ENCODE measurements at regions not wholly inside any gene's neighbourhood (a gene's known extent, or its start where the extent isn't known, plus 50 kb on each side); places are given as distances from the start of the nearest gene placed in this dataset.
"Not testable (repeated sequence)": the region's sequence is repeated elsewhere in the genome, so short reads cannot be mapped to it uniquely, and the experiment has no call there.

DNA sequence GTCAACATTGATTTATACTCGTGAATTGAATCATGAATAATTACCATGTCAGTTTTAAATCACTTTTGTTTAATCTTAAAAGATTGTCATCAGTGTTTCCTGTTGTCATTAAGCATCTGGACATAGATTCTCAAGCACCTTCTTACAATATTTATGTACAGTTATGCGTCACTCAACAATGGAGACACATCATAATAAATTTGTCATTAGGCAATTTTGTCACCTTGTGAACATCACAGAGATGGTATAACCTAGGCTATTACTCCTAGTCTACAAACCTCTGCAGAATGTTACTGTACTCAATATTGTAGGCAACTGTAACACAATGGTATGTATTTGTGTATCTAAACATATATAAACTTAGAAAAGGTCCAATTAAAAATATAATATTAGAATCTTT is 2130.9 kb upstream of the PCDH20 start:
- no peak for DNase-seq

DNA sequence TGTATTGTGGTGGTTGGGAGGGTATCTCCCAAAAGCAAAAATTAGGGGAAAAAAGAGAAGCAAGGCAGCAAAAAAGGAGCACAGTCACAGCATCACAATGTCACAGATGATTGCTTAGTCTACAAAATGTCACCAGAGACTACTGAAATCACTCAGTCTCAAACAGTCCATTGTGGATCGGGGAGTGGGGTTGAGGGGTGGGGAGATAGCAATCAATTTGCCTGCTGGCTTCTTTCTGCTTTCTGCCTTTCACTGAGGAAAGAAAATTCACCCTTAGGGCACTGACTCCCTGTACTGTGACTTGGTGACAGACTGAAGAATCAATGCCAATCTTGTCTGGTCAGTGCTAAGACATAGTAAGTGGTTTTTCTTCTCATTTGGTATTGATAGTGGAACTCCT is 2127.1 kb upstream of the PCDH20 start:
- DNase-seq, result no peak

DNA sequence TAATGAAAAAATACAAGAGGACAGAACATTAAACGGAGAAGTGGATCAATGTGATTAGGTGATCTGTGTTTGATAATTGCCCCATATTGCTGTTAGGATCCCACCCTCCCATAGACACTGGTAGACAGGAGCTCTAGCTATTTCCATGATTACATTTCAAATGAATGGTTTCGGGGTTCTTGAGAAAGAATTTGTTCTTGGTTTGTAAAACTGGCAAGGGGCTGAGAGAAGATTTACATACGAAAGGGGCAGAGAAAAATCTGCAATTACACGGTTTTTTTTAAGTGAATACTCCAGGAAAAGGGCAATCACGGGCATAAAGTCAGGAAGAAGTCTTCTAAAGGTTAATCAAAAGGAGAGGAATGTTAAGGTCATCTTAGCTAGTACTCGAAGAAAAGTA is 2125.7 kb upstream of the PCDH20 start:
- no peak for DNase-seq

DNA sequence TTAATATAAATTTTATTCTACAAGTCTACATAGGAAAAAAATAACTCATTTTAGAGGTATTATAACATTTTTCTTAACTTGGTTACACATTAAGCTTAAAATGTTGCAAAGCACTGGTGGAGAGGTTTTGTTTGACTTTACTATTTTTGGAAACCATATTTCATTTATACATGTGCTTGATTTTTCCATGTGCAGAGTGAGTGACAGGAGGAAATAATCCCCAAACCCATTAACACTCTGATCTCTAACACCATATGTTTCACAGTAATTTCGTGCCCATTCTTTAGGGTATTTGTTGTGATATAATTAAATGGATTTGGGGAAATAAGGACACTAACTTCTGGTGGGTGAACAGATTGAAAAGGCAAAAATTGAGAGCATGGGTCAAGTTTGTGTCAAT is 2124.4 kb upstream of the PCDH20 start:
- no peak for DNase-seq

DNA sequence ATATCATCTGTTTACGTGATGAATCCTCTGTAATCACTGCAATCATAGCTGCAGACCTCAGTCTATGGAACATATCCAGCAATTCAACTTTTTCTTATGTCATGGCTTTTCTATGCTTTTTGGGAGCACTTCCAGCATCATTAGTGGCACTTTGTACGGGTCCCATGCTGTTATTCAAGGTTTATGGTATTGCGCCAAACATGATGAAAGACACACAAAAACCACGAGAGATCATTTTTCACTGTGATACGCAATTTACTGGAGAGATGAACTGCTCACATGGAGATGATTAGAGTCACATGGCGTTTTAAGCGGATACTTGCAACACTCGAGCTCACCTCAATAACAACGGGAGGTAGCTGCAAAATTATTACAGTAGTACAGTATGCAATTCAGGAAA is 2101.7 kb upstream of the PCDH20 start:
- DNase-seq, result no peak

DNA sequence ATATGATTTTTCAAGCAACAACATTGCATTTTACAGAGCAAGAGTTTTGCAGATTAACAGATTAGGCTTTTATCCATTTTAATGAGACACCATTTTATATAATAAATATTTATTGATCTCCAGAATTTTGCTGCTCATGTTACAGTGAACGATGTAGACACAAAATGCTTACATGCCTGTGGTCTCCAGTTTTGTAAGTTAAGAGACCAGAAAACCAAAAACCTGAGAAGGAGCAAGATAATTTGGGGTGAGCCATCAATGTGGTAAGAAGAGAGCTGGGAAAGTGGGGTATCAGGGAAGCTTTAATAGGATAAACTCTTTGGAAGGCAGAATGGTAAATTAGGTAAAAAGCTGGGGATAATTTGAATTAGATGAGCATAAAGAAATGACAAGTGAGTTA is 2100.5 kb upstream of the PCDH20 start:
- DNase-seq, result no peak

DNA sequence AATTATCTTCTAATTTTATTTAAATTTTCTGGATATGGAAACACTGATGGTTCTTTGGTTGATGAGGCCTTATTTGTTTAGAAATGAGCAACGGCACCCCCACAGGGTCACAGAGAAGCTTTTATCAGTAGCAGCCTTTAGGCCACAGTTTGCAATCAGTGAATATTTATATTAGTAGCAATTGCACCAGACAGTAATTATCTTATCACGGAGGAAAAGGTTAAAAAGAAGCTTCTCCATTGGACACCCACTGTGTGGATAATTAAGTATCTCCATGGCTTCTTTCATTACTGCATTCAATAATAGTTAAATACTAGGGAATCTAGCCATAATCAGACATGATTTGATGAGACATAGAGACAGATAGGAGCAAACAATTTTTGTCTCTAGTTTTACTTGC is 2099.2 kb upstream of the PCDH20 start:
- DNase-seq, result no peak

DNA sequence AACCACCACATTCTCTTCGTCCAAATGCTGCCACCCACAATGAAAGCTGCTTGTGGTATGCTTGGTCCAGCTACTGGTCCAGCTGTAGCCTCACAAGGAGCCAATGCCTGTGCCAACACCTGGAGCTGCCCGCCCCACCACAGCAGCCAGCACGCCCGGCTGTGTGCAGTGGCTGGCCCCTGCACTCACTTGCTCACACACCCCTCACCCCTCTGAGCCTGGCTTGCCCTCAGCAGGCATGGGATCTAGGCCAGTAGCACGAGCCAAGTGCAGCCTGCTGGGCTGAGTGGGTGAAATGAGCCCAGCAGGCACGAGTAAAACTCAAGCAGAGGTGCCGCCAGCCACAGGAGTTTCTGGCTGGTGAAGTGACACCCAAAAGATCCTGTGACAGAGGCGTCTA is 2096.4 kb upstream of the PCDH20 start:
- DNase-seq, result no peak

DNA sequence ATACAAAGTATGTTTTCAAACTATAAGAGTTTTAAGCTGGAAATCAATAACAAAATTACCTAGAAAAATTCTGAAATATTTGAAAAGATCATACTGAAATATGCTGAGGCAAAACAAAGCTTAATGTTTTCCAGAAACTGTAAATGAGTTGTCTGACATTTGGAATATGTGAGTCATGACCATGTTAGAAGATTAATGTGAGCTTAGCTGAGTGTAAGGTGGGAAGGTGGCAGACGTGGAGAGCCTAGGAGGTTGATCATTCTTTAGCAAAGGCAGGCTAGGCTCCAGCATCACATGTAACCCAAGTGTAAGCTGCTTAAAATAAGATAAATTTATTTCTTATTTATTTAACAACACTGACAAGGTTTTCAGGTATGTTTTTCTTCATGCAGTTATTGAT is 2086.1 kb upstream of the PCDH20 start:
- no peak for DNase-seq

DNA sequence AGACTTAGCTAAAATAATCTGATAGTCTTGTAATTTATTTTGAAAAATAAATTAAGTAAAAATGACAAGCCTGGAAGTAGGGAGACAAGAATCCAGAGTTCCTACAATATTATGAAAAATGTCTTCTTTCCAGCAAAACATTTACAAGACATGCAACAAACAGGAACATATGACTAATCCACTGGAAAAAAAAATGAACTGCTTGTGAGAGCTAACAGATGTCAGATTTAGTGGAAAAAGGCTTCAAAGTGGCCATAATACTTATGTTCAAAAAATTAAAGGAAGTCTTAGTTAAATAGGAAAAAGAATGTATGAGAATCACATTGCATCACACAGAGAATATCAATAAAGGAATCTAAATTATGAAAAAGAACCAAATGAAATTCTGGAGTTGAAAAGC is 2082.0 kb upstream of the PCDH20 start:
- DNase-seq, result no peak

DNA sequence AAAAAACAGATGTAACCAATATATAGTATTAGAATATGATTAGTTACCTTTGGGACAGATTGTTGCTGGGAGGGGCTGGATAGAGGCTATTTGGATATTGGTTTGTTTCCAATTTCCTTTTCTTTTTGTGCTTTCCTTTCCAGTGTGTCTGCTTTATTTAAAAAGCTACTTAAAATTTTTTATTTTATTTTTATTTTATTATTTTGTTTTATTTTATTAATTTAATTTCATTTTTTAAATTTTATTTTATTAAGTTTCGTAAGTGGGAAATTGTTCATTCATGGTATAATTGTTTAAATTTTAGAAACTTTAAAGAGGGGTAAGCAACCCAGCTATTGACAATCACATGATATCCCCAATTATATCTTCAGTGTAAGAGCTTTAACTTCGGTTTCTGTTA is 2077.0 kb upstream of the PCDH20 start:
- no peak for DNase-seq

DNA sequence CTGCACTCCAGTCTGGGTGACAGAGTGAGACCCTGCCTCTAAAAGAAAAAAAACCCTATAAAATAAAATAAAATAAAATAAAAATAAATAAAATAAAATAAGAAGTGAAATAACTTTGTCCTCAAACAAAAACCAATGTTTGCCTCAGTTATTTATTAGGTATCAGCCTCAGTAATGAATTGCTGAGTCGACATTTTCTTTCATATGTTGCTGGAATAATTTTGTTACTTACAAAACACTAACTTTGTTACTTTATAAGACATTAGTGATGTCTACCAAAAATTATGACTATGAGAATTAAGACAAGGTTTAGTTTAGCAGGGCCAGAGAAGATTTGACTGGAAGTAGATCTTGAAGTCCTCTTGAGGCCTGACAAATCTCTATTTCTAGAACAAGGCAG is 2074.5 kb upstream of the PCDH20 start:
- no peak for DNase-seq

DNA sequence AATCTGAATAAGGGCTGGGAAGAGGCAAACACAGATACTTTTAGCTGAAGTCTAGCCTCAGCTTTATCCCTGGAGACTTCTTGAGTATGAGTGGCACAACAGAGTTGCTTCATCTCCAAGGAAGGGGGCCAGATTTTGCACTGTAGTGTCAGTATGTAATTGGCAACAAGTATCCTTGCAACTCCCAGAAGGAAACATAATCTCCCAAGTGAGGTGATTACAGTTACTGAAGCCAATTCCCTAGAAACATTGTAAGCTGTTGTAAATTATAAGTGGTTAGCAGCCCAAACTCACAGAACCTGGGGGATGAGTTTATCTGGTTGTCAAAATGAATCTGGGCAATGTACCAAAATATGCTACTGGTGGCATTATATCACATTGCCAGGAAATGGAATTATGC is 2065.7 kb upstream of the PCDH20 start:
- DNase-seq, result no peak

DNA sequence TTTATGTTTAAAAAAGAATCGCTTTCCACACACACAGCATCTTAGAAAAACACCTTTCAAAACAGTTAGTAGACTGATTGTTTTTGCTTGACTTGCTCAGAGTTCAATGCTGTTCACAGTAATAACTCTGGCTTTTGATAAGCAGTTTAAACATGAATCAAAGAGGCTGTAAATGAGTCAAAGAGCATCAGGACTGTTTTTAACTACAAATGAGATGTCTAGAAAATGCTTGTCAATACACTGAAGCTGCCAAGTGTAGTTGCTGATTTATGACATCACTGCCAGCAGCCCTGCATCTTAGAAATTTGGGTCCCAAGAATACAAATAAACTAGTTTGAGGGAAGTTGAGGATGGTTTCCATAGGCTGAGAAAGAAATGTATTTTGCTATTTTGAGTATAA is 2057.1 kb upstream of the PCDH20 start:
- DNase-seq, result no peak

DNA sequence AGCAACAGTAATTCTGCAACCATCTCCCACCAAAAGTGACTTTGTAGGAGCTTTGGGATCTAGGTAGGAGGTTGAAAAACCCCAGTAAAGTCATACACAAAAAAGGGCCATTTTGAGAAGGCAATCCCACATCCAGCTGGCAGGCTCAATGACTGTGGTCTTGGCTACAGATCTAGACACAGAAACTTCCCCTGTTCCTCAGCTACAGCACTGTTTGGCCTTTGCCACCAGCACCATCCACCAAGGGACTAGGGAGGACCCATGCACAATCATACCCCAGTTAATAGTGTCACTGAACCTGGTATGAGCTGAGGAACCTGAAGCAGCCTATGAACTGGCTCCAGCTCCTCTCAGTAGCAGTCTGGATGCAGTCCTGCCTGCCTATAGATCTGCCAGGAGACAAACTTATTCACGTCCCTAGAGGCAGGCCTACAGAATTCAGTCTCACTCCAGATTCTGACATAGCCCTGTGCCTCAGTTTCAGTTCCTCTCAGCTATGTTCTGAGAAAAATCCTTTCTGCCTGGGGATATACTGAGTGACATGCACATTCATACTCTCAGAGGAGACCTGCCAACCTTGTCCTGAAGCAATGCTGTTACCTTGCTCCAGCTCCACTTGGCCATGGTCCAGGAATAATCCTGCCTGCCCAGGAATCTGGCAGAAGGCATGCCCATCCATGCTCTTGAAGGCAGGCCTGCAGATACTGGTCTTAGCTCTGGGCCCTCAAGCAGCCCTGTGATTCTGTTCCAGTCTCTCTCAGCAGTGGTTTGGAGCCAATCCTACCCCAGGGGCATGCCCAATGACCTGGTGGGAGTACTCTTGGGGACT is 2048.3 kb upstream of the PCDH20 start:
- DNase-seq, result no peak

DNA sequence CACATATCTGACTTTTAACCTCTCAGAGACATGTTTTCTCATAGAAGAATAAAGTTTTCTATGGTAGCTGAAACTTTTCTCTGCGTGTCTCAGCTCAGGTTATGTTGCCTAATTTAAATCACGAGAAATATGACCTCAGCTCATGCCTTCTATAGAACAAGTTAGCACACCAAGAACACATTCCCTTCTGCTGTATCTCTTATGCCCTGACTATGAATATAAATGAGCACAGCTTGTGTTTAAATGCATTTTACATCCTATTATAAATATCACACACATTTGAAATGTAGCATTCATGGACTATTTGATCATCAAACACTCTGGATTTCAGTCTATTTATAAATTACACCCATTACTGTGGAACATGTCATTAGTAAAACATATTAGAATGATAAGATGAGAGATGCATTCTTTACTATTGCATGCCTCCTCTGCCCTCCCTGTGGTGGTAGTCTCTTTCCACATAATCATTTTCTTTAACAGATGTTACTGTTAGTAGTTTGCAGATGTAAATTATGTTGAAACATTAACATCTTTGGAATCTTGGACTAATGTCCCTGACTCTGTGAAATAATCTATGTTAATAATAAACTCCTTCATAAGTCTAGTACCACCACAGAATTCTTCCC is 2044.9 kb upstream of the PCDH20 start:
- no peak for DNase-seq

DNA sequence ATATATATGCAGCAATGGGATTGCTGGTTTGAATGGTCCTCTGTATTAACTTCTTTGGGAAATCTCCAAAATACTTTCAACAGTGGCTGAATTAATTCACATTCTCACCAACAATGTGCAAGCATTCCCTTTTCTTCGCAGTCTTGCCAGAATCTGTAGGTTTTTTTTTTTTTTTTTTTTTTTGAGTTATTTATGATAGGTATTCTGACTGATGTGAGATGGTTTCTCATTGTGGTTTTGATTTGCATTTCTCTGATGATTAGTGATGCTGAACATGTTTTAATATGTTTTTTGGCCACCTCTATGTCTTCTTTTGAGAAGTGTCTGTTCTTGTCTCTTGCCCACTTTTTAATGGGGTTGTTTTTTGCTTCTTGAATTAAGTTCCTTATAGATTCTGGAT is 2041.5 kb upstream of the PCDH20 start:
- DNase-seq, result no peak

DNA sequence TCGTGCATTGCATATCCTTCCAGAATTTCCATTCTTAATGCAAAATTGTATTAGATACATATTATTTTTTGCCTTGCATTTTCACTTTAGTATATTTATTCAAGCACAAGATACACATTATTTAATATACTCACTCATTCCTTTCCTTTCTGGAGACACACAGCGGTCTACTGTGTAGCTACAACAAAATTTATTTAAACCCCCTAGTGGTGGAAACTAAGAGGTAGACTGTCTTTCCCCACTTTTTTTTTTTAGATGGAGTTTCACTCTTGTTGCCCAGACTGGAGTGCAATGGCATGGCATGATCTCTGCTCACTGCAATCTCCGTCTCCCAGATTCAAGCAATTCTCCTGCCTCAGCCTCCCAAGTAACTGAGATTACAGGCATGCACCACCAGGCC is 2040.3 kb upstream of the PCDH20 start:
- DNase-seq, result no peak

DNA sequence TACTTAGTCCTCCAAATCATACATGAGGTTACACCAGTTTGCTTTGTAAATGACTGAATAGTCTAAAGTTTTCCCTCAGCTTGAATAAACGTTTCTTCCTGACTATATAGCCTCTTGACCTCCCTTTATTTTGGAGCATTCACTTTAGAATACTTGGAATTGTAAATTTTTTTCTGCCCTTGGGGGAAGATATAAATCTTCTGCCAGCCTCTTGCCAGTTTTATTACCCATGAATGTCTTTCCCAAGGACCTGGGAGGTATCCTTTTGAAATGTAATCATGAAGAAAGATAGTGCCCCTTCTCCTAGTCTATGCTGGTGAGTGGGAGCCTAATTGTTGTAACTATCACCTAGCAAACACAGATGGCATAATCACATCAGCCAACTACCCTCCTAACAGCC is 2033.9 kb upstream of the PCDH20 start:
- no peak for DNase-seq

DNA sequence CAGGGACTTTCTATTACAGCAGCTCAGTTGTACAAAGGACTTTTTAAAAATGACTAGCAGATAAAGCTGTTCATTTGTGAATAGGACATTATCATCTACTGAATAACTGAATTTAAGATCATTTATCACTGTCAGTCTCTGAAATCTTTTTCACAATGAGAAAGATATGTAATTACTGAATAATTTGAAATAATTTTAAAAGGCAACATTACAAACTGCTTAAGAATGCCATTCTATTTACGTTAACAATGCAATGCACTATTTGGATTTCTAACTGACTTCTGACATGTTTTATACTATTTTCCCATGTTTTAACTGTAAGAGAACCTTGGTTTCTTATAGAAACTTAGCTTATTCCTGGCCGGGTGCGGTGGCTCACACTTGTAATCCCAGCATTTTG is 2033.0 kb upstream of the PCDH20 start:
- no peak for DNase-seq

DNA sequence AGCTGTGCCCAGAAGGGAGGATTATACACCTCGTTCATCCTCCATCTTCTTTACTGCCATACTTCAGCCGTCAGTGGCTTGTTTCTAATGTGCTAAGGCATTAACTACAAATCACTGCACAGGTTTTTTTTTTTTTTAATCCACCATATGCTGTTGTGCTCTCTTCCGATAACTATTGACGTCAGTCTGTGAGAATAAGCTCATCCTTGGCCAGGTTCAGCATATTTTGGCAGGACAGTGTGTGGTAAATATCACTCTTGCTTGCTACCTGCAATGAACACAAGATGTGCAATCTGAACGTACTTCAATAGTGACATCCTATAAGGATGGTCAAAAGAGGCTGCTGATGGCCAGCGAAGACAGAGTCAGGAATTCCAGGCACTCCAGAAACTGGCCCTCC is 2030.7 kb upstream of the PCDH20 start:
- DNase-seq, result no peak

DNA sequence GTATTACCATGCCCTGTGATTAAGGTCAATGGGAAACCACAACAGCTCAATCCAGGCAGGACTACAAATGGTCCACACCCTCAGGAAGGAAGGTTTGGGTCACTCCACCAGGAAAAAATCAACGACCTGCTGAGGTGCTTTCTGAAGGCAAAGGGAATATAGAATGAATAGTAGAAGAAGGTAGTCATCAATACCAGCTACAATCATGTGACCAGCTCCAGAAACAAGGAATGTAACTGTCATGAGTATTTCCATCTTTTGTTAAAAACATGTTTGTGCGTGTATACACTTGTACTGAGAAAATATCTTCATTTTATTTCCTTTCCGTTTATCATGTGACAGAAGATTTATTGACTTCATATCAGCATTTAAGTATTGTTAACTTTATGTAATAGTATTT is 2028.6 kb upstream of the PCDH20 start:
- not testable (repeated sequence) for DNase-seq

DNA sequence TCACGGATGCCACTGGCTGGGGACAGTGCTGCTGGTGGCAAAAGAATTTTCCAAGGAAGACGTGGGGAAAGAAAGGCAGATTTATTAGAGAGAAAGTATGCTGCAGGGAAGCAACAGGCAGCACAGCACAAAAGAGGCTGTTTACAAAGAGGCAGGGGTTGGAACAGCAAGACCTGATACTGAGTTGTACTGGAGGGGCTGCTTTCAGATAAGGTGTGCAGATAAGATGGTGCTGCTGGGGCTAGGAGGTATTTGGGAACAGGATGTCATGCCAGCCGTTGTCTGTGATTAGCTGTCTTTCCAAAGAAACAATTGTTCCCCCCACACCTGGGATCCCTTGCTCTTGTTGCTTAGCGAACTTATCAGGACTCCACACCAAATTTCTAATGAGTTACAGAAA is 2023.3 kb upstream of the PCDH20 start:
- DNase-seq, result no peak

DNA sequence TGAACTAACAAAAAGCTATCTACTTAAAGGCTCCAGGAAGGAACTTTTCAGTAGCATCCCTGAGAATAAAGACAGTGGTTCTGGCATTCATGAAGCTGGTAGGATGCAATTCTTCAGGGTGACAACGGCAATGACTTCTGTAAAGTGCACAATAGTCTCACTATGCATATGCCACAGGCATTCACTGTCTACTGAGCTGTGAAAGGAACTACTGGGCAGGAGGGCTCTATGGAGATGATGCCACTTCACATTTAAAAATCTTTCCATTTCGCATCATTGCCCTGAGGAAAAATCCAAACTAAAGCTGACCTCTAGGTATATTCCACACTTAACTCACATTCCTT is 2020.6 kb upstream of the PCDH20 start:
- no peak for DNase-seq

DNA sequence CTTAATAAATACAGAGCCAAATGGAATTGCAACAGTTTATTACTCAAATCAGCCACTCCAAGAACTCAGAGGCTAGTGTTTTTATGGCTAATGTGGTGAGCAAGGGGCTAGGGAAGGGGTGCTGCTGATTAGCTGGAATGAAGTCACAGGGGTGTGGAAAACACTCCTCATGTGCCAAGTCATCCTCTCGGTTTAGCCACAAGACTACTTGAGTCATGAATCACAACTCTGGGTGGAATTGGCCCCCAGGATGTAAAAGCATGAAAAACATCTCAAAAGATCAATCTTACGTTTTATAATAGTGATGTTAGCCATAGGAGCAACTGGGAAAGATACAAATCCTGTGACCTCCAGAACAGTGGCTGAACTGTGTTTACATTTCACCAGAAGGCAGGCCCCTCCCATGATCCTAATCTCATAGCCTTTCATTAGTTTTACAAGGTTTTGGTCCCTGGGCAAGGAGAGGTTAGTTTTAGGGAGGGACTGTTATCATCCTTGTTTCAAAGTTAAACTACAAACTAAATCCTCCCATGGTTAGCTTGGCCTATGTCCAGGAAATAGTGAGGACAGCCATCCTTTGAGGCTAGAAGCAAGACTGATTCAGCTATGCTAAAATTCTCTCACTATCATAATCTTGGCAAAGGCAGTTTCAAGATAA is 2020.1 kb upstream of the PCDH20 start:
- no peak for DNase-seq
